ENCODE measurements at regions not wholly inside any gene's neighbourhood (a gene's known extent, or its start where the extent isn't known, plus 50 kb on each side); places are given as distances from the start of the nearest gene placed in this dataset.

DNA sequence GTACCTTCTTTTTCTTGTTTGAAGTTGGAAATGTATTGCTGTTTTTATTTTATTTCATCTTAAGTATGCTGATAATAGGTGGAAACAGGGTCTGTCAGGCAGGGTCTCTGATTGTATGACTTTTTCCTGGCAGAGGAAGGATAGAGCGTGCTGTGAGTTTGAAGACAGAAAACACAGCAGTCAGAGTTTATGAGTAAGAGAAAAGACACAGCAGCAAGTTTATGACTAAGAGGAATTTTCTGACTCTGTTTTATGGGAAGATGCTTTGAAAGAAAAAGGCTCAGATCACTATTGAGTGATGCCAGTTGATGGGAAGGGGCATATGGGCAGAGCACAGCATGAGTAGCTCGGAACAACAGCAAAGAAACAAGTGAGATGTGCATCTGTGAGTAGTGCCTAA, 379.1 kb downstream of the MEIS1 start:
- TF ChIP-seq CTCF (IDR thresholded peaks at IDR 0.05; ENCODE audit: extremely low read depth in 1 of 2, insufficient read depth in 1 of 2, low read depth in 1 of 2, low read length in 2 of 2) (no peak), POLR2A (IDR thresholded peaks at IDR 0.05; ENCODE audit: low read depth, low read length) (no peak), POLR2AphosphoS5 (IDR thresholded peaks at IDR 0.05; ENCODE audit: insufficient read depth, low read depth, low read length) (no peak), EZH2 (IDR thresholded peaks at IDR 0.05; ENCODE audit: borderline replicate concordance, low read depth, low read length, severe bottlenecking) (no peak)

All from endothelial cell of umbilical vein (primary cell).